K562 (cell line): ENCODE measurements at regions not wholly inside any gene's neighbourhood (a gene's known extent, or its start where the extent isn't known, plus 50 kb on each side); places are given as distances from the start of the nearest gene placed in this dataset.

Experiments used
- BRCA1 ChIP-seq, 2 experiments: fragments of 450-650 bp in 1 of 2; sonication (generic) in 1 of 2; formaldehyde crosslinking in 1 of 2; IDR thresholded peaks; 2 replicates each; pipeline versions ENCODE4 v1.5.0 to v1.6.1; 2017 to 2020; ENCODE audit warnings: mild to moderate bottlenecking in 1 of 2, missing genetic modification reagents in 1 of 2
- CHCHD3 ChIP-seq: fragments of 250-450 bp; sonication (Bioruptor Pico); IDR thresholded peaks from 2 replicates; pipeline ENCODE4 v2.1.2; 2022; ENCODE audit warnings: mild to moderate bottlenecking
- DMBX1 ChIP-seq: fragments of 250-450 bp; sonication (Bioruptor Pico); IDR thresholded peaks from 2 replicates; pipeline ENCODE4 v1.8.0; 2022; ENCODE audit warnings: inconsistent platforms, mild to moderate bottlenecking, moderate library complexity, borderline replicate concordance
- FOXO4 ChIP-seq: fragments of 450-650 bp; formaldehyde crosslinking; IDR thresholded peaks from 2 replicates; pipeline ENCODE4 v1.4.0; 2020; ENCODE audit warnings: mild to moderate bottlenecking, moderate library complexity
- HDAC3 ChIP-seq: fragments of 450-650 bp; IDR thresholded peaks from 2 replicates; pipeline ENCODE4 v1.6.1; 2018; ENCODE audit warnings: borderline replicate concordance, mild to moderate bottlenecking, moderate library complexity; ENCODE audit not compliant: partially characterized antibody
- ILF3 ChIP-seq: fragments of 450-650 bp; IDR thresholded peaks from 2 replicates; pipeline ENCODE4 v1.6.1; 2018; ENCODE audit warnings: antibody characterized with exemption, mild to moderate bottlenecking, moderate library complexity, borderline replicate concordance
- KLF6 ChIP-seq: fragments of 250-450 bp; sonication (Bioruptor Pico); IDR thresholded peaks from 2 replicates; pipeline ENCODE4 v1.4.0; 2020; ENCODE audit warnings: mild to moderate bottlenecking, moderate library complexity, borderline replicate concordance
- L3MBTL2 ChIP-seq: fragments of 450-650 bp; IDR thresholded peaks from 2 replicates; pipeline ENCODE4 v1.6.1; 2016; ENCODE audit warnings: mild to moderate bottlenecking, moderate library complexity
- MAZ ChIP-seq, 2 experiments: fragments of 450-650 bp in 1 of 2; sonication (generic) in 1 of 2; formaldehyde crosslinking; IDR thresholded peaks in 1 of 2; conservative IDR thresholded peaks in 1 of 2; 2 replicates each; pipeline versions ENCODE4 v1.4.0 to v1.5.0; 2020; ENCODE audit warnings: mild to moderate bottlenecking in 1 of 2, missing genetic modification reagents in 1 of 2
- NFE2L1 ChIP-seq: fragments of 450-650 bp; IDR thresholded peaks from 2 replicates; pipeline ENCODE4 v1.6.1; 2016; ENCODE audit warnings: missing genetic modification characterization, low read depth, mild to moderate bottlenecking, missing compliant biosample characterization, moderate library complexity, borderline replicate concordance
- SMAD4 ChIP-seq: fragments of 250-450 bp; sonication (Bioruptor Pico); conservative IDR thresholded peaks from 2 replicates; pipeline ENCODE4 v1.8.0; 2021; ENCODE audit warnings: inconsistent platforms, mild to moderate bottlenecking, moderate library complexity
- SUPT5H ChIP-seq: fragments of 450-650 bp; IDR thresholded peaks from 2 replicates; pipeline ENCODE4 v1.6.1; 2016
- TARDBP ChIP-seq: fragments of 450-650 bp; IDR thresholded peaks from 2 replicates; pipeline ENCODE4 v1.6.1; 2016
- TCF3 ChIP-seq: sonication (generic); formaldehyde crosslinking; IDR thresholded peaks from 2 replicates; pipeline ENCODE4 v1.4.0; 2020; ENCODE audit warnings: mild to moderate bottlenecking, missing genetic modification reagents
- TFAM ChIP-seq: fragments of 250-450 bp; sonication (Bioruptor Pico); conservative IDR thresholded peaks from 2 replicates; pipeline ENCODE4 v1.5.0; 2021; ENCODE audit warnings: mild to moderate bottlenecking, moderate library complexity
- THRAP3 ChIP-seq: fragments of 450-650 bp; IDR thresholded peaks from 2 replicates; pipeline ENCODE4 v1.6.1; 2016; ENCODE audit warnings: mild to moderate bottlenecking, inconsistent platforms, borderline replicate concordance
- ZC3H4 ChIP-seq: sonication (generic); formaldehyde crosslinking; IDR thresholded peaks from 2 replicates; pipeline ENCODE4 v1.9.0; 2021; ENCODE audit warnings: missing genetic modification reagents, borderline replicate concordance
- ZNF143 ChIP-seq: sonication (generic); formaldehyde crosslinking; IDR thresholded peaks from 2 replicates; pipeline ENCODE4 v1.9.0; 2022; ENCODE audit warnings: mild to moderate bottlenecking, missing genetic modification reagents
- ZNF583 ChIP-seq: fragments of 250-450 bp; sonication (Bioruptor Pico); IDR thresholded peaks from 2 replicates; pipeline ENCODE4 v1.4.0; 2020
- ZNF589 ChIP-seq: fragments of 200-800 bp; sonication (Bioruptor generic); IDR thresholded peaks from 2 replicates; pipeline ENCODE4 v1.6.1; 2016; ENCODE audit warnings: low read depth, missing genetic modification characterization, missing compliant biosample characterization
- TF ChIP-seq, protein P1 (sequence below): fragments of 250-450 bp; sonication (Bioruptor Pico); IDR thresholded peaks from 2 replicates; pipeline ENCODE4 v1.4.0; 2020
- TF ChIP-seq, protein P2 (sequence below): fragments of 450-650 bp; formaldehyde crosslinking; IDR thresholded peaks from 2 replicates; pipeline ENCODE4 v1.4.0; 2022; ENCODE audit warnings: missing genetic modification characterization

GRCh38 chr3:193938613-193939012, 197.3 kb upstream of the HES1 start (continued):
- TF ChIP-seq TCF3 (CRISPR knock-in tag) (no peak), DMBX1 (no peak), NFE2L1 (tag) (no peak), ZC3H4 (CRISPR knock-in tag) (no peak), FOXO4 (CRISPR knock-in tag) (no peak), CHCHD3 (CRISPR knock-in tag) (no peak), MAZ (CRISPR knock-in tag; conservative IDR thresholded peaks at IDR 0.05 in 1 of 2, IDR thresholded peaks at IDR 0.05 in 1 of 2) (0 out of 4 replicates have a peak, but pooled peaks of 1 of the 2 experiments have one; percentile 18), ZNF143 (no peak), TFAM (CRISPR knock-in tag) (no peak), HDAC3 (no peak), ILF3 (no peak), KLF6 (no peak), BRCA1 (IDR thresholded peaks at IDR 0.05) (no peak), BRCA1 (CRISPR knock-in tag; IDR thresholded peaks at IDR 0.05) (no peak), L3MBTL2 (peak; percentile 26; the same call in 1 of the 2 replicates), SUPT5H (no peak), ZNF583 (CRISPR knock-in tag) (0 out of 2 replicates have a peak, but pooled peaks have one; percentile 39), ZNF589 (0 out of 2 replicates have a peak, but pooled peaks have one; percentile 41), THRAP3 (no peak), SMAD4 (CRISPR knock-in tag) (0 out of 2 replicates have a peak, but pooled peaks have one; percentile 15), TARDBP (no peak)
- TF ChIP-seq, protein P1, sequence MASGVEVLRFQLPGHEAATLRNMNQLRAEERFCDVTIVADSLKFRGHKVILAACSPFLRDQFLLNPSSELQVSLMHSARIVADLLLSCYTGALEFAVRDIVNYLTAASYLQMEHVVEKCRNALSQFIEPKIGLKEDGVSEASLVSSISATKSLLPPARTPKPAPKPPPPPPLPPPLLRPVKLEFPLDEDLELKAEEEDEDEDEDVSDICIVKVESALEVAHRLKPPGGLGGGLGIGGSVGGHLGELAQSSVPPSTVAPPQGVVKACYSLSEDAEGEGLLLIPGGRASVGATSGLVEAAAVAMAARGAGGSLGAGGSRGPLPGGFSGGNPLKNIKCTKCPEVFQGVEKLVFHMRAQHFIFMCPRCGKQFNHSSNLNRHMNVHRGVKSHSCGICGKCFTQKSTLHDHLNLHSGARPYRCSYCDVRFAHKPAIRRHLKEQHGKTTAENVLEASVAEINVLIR: no peak
- TF ChIP-seq, protein P2, sequence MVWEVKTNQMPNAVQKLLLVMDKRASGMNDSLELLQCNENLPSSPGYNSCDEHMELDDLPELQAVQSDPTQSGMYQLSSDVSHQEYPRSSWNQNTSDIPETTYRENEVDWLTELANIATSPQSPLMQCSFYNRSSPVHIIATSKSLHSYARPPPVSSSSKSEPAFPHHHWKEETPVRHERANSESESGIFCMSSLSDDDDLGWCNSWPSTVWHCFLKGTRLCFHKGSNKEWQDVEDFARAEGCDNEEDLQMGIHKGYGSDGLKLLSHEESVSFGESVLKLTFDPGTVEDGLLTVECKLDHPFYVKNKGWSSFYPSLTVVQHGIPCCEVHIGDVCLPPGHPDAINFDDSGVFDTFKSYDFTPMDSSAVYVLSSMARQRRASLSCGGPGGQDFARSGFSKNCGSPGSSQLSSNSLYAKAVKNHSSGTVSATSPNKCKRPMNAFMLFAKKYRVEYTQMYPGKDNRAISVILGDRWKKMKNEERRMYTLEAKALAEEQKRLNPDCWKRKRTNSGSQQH (CRISPR knock-in tag): no peak
